ENCODE measurements at regions not wholly inside any gene's neighbourhood (a gene's known extent, or its start where the extent isn't known, plus 50 kb on each side); places are given as distances from the start of the nearest gene placed in this dataset.

DNA sequence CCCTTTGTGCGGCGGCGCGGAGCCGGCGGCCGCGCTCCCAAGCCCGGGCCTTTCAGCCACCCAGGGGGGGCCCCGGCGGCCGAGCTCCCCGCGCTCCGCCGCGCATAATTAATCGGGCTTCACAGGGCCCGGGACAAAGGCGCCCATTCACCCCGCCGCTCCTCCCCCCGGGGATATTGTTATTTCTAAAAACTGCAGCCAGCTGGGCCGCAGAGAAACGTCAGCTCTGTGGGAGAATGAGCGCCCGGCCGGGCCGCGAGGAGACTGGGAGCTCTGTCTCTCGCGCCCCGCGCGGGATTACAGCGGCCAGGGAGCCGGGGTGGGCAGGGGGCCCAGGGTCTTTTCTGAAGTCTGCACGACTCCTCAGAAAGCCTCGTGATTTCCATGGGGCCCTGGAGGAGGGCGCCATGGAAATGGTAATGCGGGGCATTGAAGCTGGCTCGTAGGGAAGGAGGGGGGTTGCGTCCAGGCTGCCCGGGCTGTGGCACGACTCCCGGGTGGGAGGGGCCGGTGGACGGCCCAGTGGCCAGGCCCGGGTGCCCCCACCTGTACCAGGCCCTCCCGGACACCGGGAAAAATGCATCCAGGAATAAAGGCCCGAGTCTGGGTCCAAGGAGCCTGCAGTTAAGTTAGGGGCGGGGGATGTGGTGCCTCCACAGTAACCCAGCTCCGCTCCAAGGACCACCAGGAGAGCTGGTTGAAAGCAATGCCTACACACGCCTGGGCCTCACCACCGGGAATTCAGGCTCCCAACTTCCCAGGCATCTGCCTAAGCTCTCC is 125.3 kb downstream of the ZFP36L2 start:
- DNase-seq (ENCODE audit: insufficient read length, low spot score) (no peak), FAIRE-seq (no peak)
- no peak for TF ChIP-seq POLR2A (IDR thresholded peaks at IDR 0.05; ENCODE audit: low read depth, low read length)

DNA sequence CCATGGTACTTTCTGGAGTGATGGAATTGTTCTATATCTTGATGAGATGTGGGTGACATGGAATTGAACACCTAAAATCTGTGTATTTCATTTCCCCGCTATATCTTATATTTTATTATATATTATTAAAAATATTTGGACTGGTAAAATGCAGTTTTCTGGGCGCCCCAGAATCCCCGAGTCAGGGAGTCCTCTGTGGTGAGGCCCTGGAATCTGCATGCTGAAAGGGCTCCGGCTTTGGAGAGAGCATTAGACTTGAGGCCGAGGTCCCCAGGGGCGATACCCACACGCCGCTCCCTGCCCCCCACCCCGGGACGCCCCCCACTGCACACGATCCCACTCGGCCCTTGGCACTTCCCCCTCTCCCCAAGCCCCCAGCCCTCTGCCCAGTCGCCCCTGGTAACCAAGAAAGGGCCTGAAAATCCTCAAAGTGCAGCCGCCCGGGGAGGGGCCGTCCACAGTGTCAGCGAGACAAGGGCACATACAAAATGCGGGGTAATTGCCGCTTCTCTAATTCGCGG is 126.0 kb downstream of the ZFP36L2 start:
- FAIRE-seq (no peak), DNase-seq (ENCODE audit: insufficient read length, low spot score) (no peak)
- TF ChIP-seq POLR2A (IDR thresholded peaks at IDR 0.05; ENCODE audit: low read depth, low read length), result no peak

DNA sequence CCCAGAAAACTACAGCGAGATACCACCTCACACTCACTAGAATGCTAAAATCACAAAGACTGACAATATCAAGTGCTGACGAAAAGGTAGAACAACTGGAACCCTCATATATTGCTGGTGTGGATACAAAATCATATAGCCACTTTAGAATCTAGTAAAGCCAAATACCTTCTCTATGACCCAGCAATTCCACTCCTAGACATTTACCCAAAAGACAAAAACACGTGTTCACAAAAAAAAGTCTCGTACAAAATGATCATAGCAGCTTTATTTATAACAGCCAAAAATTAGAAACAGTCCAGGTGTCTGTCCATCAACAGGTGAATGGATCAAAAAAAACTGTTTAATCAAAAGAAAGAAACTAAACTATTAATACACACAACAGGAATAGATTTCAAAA is 126.6 kb downstream of the ZFP36L2 start:
- no peak for FAIRE-seq
- no peak for DNase-seq (ENCODE audit: insufficient read length, low spot score)
- no peak for TF ChIP-seq POLR2A (IDR thresholded peaks at IDR 0.05; ENCODE audit: low read depth, low read length)

DNA sequence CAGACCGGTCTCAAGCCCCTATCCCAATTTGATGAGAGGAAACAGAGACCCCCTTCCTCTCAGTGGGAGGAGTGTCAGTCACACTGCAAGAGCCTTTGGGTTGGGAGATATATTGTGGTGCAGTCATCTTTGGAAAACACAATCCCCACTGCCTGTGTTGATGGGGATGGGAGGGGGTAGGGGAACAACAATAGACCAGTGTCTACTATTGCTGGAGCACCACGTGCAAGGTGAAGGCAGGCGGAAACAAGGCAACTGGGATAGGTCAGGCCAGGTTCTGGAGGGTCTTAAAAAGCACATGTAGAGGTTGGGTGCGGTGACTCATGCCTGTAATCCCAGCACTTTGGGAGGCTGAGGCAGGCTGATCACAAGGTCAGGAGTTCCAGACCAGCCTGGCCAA is 127.9 kb downstream of the ZFP36L2 start:
- TF ChIP-seq POLR2A (IDR thresholded peaks at IDR 0.05; ENCODE audit: low read depth, low read length), result no peak
- no peak for FAIRE-seq

DNA sequence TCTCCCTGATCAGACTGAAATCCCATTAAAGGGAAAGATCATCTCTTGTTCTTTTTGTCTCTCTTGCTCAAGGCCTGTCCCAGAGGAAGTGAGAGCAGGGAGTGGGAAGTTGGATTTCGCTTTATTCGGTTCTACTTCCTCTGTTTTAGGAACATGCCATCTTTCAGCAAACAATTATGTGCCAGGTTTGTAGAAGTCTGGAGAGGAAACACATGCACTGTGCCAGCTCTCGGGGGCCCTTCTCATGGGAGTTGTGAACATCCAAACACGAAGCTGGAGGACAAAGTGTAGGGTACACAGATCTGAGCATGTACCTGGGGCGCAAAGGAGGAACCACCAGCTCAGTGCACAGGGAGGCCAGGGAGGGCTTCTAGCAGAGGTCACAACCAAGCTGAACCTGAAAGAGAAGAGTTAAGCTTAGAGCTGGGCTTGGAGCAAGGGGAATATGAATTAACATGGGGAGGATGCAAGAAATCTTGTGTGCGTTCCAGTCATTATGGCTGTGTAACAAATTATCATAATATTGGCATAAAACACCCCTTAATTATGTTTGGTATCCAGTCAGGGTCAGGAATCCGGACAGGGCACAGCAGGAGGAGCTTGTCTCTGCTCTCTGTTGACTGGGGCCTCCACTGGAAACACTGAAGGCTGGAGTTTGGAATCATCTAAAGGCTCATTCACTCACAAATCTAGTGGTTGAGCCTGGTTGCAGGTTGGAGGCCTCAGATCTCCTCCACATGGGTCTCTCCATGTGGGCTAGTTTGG is 128.6 kb downstream of the ZFP36L2 start:
- DNase-seq (ENCODE audit: insufficient read length, low spot score), result no peak
- no peak for FAIRE-seq
- no peak for TF ChIP-seq POLR2A (IDR thresholded peaks at IDR 0.05; ENCODE audit: low read depth, low read length)

More for the DNA sequence above, 127.9 kb downstream of the ZFP36L2 start:
- no peak for DNase-seq (ENCODE audit: insufficient read length, low spot score)

DNA sequence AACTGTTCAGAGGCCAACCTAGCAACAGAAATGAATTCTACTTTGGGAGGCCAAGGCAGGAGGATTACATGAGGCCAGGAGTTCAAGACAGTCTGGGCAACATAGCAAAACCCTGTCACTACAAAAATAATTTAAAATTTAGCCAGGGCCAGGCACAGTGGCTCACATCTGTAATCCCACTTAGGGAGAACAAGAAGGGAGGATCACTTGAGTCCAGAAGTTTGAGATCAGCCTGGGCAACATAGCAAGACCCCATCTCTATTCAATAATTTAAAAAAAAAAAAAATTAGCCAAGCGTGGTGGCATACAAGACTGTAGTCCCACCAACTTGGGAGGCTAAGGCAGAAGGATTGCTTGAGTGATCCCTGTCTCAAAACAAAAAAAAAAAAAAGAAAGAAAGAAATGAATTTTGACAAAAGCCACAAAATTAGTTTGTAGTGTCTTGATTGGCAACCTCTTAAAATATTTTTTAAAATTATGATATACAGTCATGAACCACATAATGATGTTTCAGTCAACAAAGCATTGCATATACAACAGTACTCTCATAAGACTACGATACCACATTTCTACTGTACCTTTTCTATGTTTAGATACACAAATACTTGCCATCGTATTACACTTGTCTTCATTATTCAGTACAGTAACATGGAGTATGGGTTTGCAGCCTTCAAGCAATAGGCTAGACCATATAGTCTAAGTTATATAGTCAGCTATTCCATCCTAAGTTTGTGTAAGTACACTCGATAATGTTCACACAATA is 130.7 kb downstream of the ZFP36L2 start:
- FAIRE-seq (no peak), DNase-seq (ENCODE audit: insufficient read length, low spot score) (no peak)
- TF ChIP-seq POLR2A (IDR thresholded peaks at IDR 0.05; ENCODE audit: low read depth, low read length), result no peak

DNA sequence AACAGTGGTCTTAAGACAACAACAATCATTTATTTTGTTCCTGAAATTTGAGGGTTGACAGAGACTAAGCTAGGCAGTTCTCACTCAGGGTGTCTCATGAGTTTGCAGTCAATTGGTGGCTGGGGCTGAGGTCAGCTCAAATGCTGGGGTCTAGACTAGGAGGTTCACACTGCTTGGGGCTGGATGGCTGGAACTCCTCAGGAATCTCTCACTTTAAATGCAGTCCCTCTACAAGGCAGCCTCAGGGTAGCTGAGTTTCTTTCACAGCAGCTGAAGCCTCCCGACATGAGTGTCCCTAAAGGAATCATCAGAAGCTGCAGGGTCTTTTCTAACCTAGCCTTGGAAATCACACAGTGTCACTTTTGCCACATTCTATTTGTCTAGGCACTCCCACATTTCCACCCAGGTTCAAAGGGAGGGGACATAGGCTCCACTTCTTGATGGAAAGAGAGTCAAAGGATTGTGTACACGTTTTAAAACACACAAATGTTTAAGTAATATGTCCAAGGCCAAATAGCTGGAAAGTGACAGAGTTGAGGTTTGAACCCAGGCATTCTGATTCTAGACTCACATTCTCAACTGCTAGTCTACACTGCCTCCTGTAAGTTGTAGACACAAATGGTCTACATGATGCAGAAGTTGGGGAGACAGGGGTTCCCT is 133.8 kb downstream of the ZFP36L2 start:
- no peak for TF ChIP-seq POLR2A (IDR thresholded peaks at IDR 0.05; ENCODE audit: low read depth, low read length)
- DNase-seq (ENCODE audit: insufficient read length, low spot score), result no peak
- no peak for FAIRE-seq

DNA sequence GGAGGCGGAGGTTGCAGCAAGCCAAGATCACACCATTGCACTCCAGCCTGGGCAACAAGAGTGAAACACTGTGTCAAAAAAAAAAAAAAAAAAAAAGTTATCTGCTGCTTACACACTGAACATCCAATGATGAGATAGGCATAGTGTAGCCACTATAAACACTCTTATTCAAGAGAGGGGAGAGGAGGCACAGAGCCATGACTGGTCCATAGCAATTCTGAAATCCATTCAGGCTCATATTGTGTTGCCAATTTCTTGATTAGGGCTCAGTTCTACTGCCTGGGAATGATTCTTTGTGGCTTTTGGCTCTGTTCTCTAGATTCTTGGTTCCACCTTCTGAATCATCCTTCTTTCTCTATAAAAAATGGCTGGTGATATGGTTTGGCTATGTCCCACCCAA is 136.1 kb downstream of the ZFP36L2 start:
- no peak for TF ChIP-seq POLR2A (IDR thresholded peaks at IDR 0.05; ENCODE audit: low read depth, low read length)
- DNase-seq (ENCODE audit: insufficient read length, low spot score) (no peak), FAIRE-seq (no peak)

DNA sequence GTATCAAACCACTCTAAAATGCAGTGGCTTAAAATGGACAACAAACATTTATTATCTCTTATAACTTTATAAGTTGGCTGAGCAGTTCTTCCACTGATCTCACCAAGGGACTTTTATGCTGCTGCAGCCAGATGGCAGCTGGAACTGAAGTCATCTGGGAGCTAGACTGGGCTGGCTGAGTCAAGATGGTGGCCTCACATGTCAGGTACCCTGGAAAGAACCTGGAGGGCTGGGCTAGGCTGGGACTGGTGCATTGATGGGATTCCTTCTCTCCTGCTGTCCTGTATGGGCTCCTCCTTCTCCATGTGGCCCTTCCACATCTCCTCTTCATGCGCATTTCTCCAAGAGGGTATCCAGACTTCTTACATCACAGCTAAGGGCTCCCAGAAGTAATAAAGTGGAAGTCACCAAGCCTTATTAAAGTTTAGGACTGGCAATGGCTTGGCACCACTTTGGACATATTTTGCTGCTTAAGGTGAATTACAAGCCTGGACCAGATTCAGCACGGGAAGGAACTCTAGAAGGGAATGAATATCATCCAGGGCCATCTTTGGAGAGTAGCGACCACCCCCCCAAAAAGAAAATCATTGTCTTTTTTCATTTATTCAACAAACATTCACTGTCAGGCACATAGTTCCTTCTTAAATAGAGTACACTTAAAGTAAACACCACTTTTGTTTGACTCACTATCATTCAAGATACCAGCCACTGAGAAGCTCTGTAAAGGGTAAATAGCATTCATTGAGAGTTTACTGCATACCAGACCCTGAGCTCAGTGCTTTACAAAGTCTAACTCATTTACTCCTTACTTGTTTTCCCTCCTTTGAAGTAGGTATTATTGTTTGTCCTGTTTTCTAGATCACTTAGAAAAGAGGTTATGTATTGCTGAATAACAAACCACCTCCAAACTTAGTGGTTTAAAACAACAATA is 138.0 kb downstream of the ZFP36L2 start:
- no peak for DNase-seq (ENCODE audit: insufficient read length, low spot score)
- TF ChIP-seq POLR2A (IDR thresholded peaks at IDR 0.05; ENCODE audit: low read depth, low read length), result no peak
- FAIRE-seq, result no peak

DNA sequence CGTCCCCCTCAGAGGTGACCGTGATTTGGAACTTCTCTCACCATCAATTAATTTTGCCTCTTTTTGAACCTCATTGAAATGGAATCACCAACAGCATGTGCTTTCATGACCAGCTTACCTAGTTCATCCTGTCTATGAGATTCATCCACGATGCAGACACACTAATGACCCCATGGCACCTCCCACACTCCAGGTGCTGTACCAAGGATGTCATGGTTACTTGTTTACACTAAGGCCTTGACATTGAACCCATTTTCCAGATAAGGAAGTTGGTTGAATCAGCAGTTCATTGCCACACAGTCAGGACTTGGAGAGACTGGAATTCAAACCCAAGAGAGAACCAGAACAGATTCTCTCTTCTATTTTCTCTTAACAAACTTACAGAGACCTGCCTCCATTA is 139.0 kb downstream of the ZFP36L2 start:
- TF ChIP-seq POLR2A (IDR thresholded peaks at IDR 0.05; ENCODE audit: low read depth, low read length), result no peak
- DNase-seq (ENCODE audit: insufficient read length, low spot score) (no peak), FAIRE-seq (no peak)

DNA sequence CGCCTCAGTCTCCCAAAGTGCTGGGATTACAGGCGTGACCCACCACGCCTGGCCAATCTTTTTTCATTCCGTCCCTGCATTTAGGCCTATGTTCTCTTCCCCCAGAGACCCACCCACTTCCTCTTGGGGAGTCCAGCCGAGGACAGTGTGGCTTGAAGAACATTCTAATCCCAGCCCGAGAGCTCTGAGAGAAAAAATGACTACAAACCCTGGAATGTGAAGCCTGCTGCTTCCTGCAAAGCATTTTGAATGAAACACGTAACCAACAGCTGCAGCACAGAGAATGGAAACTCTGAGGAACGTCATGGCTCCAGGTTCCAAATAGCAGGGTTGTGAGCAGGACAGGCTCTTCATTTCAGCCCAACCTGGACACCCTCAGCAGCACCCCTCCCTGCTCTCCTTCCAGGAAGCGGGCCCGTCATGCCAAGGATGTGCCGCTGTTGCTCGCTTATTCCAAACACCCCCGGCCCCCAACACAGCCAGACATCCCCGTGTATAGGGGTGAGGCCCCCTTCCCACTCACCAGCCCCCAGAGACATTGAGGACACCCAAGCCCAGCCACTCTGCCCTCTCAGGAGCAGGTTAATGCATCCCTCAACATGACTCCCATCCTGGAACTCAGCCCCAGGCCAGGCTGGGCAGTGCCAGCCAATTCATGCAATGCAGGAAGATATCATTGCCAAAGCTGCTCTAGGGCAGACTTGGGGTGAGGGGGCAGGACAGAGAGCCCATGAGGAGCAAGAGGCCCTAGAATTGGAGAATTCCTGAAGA is 139.8 kb downstream of the ZFP36L2 start:
- FAIRE-seq, result peak; percentile 73
- DNase-seq (ENCODE audit: insufficient read length, low spot score), result peak; percentile 94
- no peak; the same call in 1 of the 2 replicates for TF ChIP-seq POLR2A (IDR thresholded peaks at IDR 0.05; ENCODE audit: low read depth, low read length)

DNA sequence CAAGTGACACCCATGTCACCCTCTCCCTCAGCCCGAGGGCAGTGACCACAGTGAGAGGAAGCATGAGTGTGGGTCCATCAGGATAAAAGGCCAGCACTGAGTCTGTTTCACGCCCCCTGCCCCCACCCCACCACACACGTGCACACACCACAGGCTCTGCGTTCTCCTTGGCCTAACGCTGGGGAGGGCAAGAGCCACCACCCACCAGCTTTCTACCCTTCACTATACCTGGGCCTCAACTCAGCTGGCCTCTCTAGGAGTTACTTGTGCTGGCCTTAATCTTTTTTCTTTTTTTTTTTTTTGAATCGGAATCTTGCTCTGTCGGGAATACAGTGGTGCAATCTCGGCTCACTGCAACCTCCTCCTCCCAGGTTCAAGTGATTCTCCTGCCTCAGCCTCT is 140.5 kb downstream of the ZFP36L2 start:
- FAIRE-seq (no peak), DNase-seq (ENCODE audit: insufficient read length, low spot score) (no peak)
- no peak; the same call in 1 of the 2 replicates for TF ChIP-seq POLR2A (IDR thresholded peaks at IDR 0.05; ENCODE audit: low read depth, low read length)

Data from H54 (cell line).